ENCODE measurements at regions not wholly inside any gene's neighbourhood (a gene's known extent, or its start where the extent isn't known, plus 50 kb on each side); places are given as distances from the start of the nearest gene placed in this dataset.

- TF ChIP-seq CTCF (IDR thresholded peaks at IDR 0.05; ENCODE audit: insufficient read depth, low read length, poor library complexity, severe bottlenecking) (no peak), EZH2phosphoT487 (conservative IDR thresholded peaks at IDR 0.05; ENCODE audit: low read length) (no peak)
Measured at GRCh38 chr16:76824791-76825190, 366.2 kb upstream of the MON1B start.

All from SU-DHL-6 (cell line).